GM21381 (cell line): ENCODE measurements at regions not wholly inside any gene's neighbourhood (a gene's known extent, or its start where the extent isn't known, plus 50 kb on each side); places are given as distances from the start of the nearest gene placed in this dataset.

Experiments
- ATAC-seq: cut with Tn5 transposase; IDR thresholded peaks from one replicate; pipeline ENCODE4 v1.9.1; 2021; ENCODE audit warnings: mild to moderate bottlenecking, moderate library complexity; ENCODE audit not compliant: unreplicated experiment

GRCh38 chr6:139568151-139568955 is 193.9 kb upstream of the CITED2 start:
- no peak for ATAC-seq

- ATAC-seq: no peak
Measured at GRCh38 chr6:139567095-139567494, 192.6 kb upstream of the CITED2 start.

- ATAC-seq: no peak
Measured at GRCh38 chr6:139565591-139565990, 191.1 kb upstream of the CITED2 start.

- no peak for ATAC-seq
Measured at GRCh38 chr6:139557547-139557946, 183.1 kb upstream of the CITED2 start.

GRCh38 chr6:139556532-139556931 is 182.1 kb upstream of the CITED2 start:
- no peak for ATAC-seq

- no peak for ATAC-seq
Measured at GRCh38 chr6:139553916-139554315, 179.5 kb upstream of the CITED2 start.

- ATAC-seq: no peak
Measured at GRCh38 chr6:139551376-139551775, 176.9 kb upstream of the CITED2 start.

- no peak for ATAC-seq
Measured at GRCh38 chr6:139550361-139550760, 175.9 kb upstream of the CITED2 start.

GRCh38 chr6:139549561-139550070 is 175.2 kb upstream of the CITED2 start:
- no peak for ATAC-seq

GRCh38 chr6:139547804-139548203 is 173.4 kb upstream of the CITED2 start:
- ATAC-seq: no peak

GRCh38 chr6:139547122-139547776 is 172.8 kb upstream of the CITED2 start:
- no peak for ATAC-seq

GRCh38 chr6:139546106-139546472 is 171.6 kb upstream of the CITED2 start:
- no peak for ATAC-seq

GRCh38 chr6:139545206-139546105 is 171.0 kb upstream of the CITED2 start:
- no peak for ATAC-seq

- no peak for ATAC-seq
Measured at GRCh38 chr6:139544701-139545057, 170.2 kb upstream of the CITED2 start.

GRCh38 chr6:139542351-139542750 is 167.9 kb upstream of the CITED2 start:
- ATAC-seq: no peak

GRCh38 chr6:139540894-139541293 is 166.4 kb upstream of the CITED2 start:
- no peak for ATAC-seq

- no peak for ATAC-seq
Measured at GRCh38 chr6:139540276-139540675, 165.8 kb upstream of the CITED2 start.

- ATAC-seq: no peak
Measured at GRCh38 chr6:139539852-139540251, 165.4 kb upstream of the CITED2 start.

GRCh38 chr6:139538366-139538765 is 163.9 kb upstream of the CITED2 start:
- ATAC-seq: no peak

- no peak for ATAC-seq
Measured at GRCh38 chr6:139536751-139537617, 162.5 kb upstream of the CITED2 start.
